GM19193 (cell line): ENCODE measurements at regions not wholly inside any gene's neighbourhood (a gene's known extent, or its start where the extent isn't known, plus 50 kb on each side); places are given as distances from the start of the nearest gene placed in this dataset.

Source experiments
- POLR2A ChIP-seq: IDR thresholded peaks from 4 replicates; pipeline ENCODE4 v1.6.1; 2011; ENCODE audit not compliant: insufficient read depth, insufficient read length; ENCODE audit errors: extremely low read depth

DNA sequence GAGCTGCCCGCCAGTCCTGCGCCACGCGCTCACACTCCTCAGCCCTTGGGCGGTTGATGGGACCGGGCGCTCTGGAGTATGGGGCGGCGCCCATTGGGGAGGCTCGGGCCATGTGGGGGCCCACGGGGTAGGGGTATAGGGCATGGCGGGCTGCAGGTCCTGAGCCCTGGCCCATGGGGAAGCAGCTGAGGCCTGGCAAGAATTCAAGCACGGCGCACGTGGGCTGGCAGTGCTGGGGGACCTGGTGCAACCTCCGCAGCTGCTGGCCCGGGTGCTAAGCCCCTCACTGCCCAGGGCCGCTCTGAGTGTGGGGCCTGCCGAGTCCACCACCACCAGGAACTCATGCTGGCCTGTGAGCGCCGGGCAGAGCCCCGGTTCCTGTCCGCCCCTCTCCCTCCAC lies 229.6 kb upstream of the ZNF608 start:
- no peak for TF ChIP-seq POLR2A

GRCh38 chr5:124979251-124979650 lies 232.8 kb upstream of the ZNF608 start:
- TF ChIP-seq POLR2A, result no peak

DNA sequence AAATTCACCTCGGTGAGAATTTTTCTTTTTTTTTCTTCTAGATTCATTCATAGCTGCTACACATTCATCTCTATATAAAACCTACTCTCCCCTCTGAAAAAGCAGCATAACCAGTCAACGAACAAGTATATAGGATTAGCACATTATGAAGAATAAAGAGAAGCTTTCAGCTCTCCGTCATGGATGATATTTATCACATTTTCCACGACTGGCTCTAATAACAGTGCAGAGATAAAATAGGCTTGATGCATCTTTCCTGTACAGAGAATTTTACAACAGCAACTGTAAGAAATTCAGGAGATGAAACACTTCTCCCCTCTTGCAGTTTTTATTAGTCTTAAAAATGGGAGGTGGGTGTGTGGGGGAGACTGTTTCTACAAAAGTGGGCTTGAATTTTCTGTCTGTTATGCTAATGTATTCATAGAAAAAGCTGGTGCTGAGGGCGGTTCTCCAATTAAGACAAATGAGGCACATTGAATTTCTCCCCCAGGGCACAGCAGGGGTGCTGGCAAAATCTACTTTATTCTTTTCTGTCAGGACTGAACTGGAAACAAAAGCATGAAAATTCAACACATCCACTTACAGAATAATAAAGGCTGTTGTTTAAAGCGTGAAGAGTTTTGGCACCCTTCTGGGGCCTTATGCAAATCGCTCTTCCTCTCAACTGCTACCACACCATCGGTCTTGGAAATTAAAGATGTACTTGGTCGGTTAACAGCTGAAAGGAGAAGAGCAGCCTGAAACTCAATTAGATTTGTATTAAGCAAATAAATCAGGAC lies 233.9 kb upstream of the ZNF608 start:
- no peak for TF ChIP-seq POLR2A

GRCh38 chr5:124981901-124982300 lies 235.5 kb upstream of the ZNF608 start:
- no peak for TF ChIP-seq POLR2A

GRCh38 chr5:124986170-124986569 lies 239.7 kb upstream of the ZNF608 start:
- no peak for TF ChIP-seq POLR2A

DNA sequence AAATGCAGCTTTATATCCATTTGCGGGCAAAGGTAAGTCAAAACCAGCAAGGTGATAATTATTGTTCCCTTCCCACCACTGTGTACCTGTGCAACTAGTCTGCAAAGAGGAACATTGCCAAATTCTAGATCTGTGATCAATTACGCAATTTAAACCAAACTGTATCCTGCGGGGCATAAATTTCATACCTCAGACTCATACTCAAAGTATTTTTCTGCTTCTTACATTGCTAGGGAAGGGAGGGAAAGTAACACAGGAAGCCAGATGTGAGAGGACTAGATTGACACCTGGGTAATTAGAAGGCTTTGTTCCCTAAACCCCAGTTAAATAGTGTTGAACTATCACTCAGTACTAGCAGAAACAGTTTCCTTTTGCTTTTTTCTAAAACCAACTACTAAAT lies 240.2 kb upstream of the ZNF608 start:
- TF ChIP-seq POLR2A, result no peak

DNA sequence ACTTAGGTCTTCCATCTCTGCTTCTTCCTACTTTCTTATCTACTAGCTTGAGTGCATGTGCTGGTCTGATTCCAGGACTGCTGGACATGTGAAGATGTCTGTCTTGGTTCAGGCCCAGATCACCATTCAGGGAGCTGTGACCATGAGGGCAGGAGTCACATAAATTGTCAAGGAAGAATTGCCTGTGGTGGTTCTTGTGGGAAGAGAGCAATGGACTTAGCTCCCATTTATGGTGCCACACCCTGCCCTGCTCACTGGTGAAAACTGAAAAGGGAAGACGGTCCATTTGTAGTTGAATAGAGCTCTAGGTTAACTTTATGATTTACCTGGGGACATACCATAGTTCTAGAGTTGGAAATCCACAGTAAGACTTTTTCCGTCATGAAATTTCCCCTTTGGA lies 244.3 kb upstream of the ZNF608 start:
- TF ChIP-seq POLR2A, result no peak

DNA sequence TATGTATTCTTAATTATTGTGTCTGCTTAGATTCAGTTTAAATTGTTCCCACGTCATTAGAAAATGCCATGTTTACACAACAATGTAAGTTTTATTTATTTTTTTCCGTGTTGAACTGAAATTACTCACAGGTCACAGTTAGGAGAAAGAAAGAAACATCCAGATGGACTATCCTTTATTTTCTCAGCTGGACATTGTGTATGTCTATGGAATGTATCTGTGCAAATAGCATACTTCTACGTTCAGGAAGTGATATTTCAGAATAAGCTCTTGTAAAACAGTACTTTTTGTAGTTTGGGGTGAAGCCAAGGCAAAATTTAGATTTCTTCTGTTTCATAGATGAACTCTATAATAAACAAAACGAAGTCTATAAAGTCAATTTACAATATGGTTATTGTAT lies 249.0 kb upstream of the ZNF608 start:
- TF ChIP-seq POLR2A, result no peak

DNA sequence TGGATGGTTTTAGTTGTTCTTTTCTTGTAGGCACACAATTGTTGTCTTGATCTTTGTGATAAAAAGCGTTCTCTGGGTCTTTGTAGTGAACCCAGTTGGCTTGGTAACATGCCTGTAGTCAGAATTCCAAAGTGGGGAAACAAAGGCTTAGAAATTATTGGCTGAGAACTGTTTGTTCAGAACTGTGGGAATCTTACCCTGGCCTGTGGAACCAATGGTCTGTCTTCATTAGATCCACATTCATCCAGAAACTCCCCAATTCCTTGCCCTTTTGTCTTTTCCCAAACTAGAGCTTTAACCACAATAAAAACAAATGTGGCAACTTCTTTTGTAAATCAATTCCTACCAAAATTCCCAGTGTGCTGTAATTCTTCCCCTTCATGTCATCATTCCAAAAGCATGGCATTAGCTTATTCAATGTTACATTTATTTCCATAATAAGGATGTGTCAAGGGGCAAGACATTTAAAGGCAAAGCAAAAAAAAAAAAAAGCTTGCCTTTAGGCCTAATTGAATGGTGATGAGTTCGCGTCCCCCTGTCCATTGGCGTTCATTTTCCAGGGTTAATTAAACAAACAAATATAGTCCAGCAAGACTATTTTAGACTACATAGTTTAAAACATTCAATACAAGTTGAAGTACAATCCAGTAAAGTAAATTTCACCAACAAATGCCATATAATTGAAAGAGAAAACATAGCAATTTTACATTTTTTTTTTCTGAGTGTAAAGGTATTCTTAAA lies 249.8 kb upstream of the ZNF608 start:
- no peak for TF ChIP-seq POLR2A

DNA sequence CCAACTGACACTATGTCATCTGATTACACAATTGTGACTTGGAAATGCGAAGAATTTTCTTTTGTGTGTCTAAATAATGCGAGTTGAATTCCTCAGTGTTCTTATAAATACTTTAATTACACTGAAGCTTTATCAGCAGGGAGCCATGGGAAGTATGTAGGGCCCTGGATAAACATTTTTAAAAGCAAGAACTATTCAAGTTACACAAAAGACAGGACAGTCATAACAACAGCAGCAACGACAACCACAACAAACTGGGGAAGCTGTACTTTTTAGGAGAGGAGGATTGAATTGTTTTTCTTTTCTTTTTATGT lies 250.3 kb upstream of the ZNF608 start:
- TF ChIP-seq POLR2A, result no peak

- TF ChIP-seq POLR2A, result no peak
These were observed 250.9 kb upstream of the ZNF608 start for GRCh38 chr5:124997186-124997893.

DNA sequence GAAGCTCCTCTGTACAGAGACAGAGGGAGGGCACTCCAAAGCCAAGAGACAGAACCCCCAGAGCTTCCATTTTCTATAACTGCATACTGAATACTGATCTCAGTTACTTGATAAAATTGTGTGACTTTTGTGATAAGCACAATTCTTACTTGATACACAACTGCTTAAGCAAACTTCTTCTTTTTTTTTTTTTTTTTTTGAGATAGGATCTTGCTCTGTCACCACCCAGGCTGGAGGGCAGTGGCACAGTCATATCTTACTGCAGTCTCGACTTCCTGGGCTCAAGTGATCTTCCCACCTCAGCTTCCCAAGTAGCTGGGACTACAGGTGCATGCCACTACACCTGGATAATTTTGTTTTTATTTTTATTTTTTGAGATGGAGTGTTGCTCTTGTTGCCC lies 252.1 kb upstream of the ZNF608 start:
- TF ChIP-seq POLR2A, result no peak

DNA sequence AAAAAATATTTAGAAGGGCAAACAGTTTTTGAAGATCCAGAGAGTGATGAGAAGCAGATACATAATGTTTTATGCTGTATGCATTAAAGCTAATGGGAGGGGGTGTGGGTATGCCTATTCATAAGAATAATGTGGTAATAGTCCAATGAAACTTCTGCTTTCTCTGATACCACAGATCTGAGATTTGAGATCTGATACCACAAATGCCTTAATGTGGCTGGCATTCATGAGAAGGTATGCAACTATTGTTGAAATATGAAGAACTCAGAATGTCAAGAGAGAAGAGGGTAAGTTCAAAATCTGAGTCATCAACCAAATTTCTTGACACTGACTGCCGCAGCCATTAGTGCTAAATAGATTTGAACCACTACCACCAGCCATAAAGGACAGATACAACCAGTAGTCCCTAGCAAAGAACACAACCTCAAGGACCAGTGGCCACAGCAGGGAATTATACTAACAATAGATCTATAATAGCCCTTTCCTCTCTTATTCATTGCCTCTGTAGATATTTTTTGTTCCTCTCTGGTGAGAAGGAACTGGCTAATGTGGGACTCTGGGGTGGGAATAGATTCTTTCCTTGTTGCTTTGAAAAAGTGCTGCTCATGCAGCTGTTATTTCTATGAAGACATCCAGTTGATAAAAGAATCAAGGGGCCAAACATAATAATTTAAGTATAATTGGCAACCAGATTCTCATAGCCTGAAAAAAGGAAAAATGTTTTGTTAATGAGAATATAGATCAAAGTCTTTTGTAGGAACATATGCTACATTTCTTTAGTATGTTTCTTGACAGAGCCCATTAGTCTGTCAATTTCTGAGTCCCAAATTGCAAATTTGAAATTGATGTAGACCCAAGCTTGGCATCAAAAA lies 256.5 kb upstream of the ZNF608 start:
- TF ChIP-seq POLR2A, result no peak

- no peak for TF ChIP-seq POLR2A
These were observed 257.6 kb upstream of the ZNF608 start for GRCh38 chr5:125004009-125004408.

- no peak for TF ChIP-seq POLR2A
These were observed 258.8 kb upstream of the ZNF608 start for GRCh38 chr5:125005266-125005665.
